Neutrophil (primary cell): ENCODE measurements at regions not wholly inside any gene's neighbourhood (a gene's known extent, or its start where the extent isn't known, plus 50 kb on each side); places are given as distances from the start of the nearest gene placed in this dataset.

Experiments
- H3K27ac ChIP-seq: fragments of 200-600 bp; sonication (generic); 2 replicates; pipeline ENCODE4 v1.5.1; 2016; ENCODE audit warnings: mild to moderate bottlenecking, moderate library complexity
- H3K27me3 ChIP-seq: fragments of 200-600 bp; sonication (generic); 2 replicates; pipeline ENCODE4 v1.6.0; 2016; ENCODE audit warnings: mild to moderate bottlenecking
- H3K36me3 ChIP-seq: fragments of 200-600 bp; sonication (generic); 2 replicates; pipeline ENCODE4 v1.5.1; 2017
- H3K4me1 ChIP-seq, 2 experiments: fragments of 200-600 bp in 1 of 2; sonication (generic) in 1 of 2; 1 replicate in 1 of 2; 2 replicates in 1 of 2; pipeline versions ENCODE4 v1.5.1 to v1.6.1; 2013 to 2016; ENCODE audit warnings: low read depth in 1 of 2, low read length in 1 of 2, mild to moderate bottlenecking in 1 of 2, moderate library complexity in 1 of 2; ENCODE audit not compliant: control insufficient read depth in 1 of 2, insufficient read depth in 1 of 2
- H3K4me3 ChIP-seq, 2 experiments: fragments of 200-600 bp in 1 of 2; sonication (generic) in 1 of 2; 1 replicate in 1 of 2; 2 replicates in 1 of 2; pipeline ENCODE4 v1.5.1; 2013 to 2016; ENCODE audit warnings: low read depth in 1 of 2, low read length in 1 of 2, mild to moderate bottlenecking in 1 of 2, moderate library complexity in 1 of 2
- H3K9me3 ChIP-seq: fragments of 200-600 bp; sonication (generic); 2 replicates; pipeline ENCODE4 v1.5.1; 2016
- CTCF ChIP-seq: fragments of 200-600 bp; sonication (generic); IDR thresholded peaks from 2 replicates; pipeline ENCODE4 v1.5.1; 2016; ENCODE audit warnings: antibody characterized with exemption

DNA sequence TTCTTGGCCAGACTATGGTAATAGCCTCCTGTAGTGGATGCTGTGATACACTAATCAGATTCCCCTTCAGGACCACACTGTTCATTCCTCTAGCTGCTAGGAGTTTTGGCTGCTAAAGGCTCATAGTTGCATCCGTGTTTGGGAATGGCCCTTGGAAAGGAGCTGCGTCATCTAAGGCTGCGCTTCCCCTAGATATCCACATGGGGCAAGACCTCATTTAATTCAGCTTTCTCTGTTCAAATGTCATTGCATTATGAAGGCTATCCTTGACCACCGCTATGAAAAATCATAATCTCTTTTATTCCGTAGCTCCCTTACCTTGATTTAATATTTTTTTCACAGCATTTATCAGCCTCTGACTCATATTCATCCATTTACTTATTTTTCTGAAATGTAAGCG, 258.3 kb upstream of the NR4A3 start:
- Histone ChIP-seq H3K4me1 (no peaks in the 10 kb centered on the region), H3K27ac (no peak overlapping the region), H3K36me3 (no peaks in the 10 kb centered on the region), H3K9me3 (no peaks in the 10 kb centered on the region), H3K4me3 (no peak overlapping the region), H3K27me3 (no peaks in the 10 kb centered on the region)
- no peak for TF ChIP-seq CTCF

GRCh38 chr9:99565203-99565602, 256.5 kb upstream of the NR4A3 start:
- H3K27ac ChIP-seq, result no peak overlapping the region
- H3K4me1 ChIP-seq, result no peaks in the 10 kb centered on the region
- H3K4me3 ChIP-seq, result no peak overlapping the region
- no peak for TF ChIP-seq CTCF
- no peaks in the 10 kb centered on the region for H3K27me3 ChIP-seq
- no peaks in the 10 kb centered on the region for H3K9me3 ChIP-seq
- no peaks in the 10 kb centered on the region for H3K36me3 ChIP-seq

DNA sequence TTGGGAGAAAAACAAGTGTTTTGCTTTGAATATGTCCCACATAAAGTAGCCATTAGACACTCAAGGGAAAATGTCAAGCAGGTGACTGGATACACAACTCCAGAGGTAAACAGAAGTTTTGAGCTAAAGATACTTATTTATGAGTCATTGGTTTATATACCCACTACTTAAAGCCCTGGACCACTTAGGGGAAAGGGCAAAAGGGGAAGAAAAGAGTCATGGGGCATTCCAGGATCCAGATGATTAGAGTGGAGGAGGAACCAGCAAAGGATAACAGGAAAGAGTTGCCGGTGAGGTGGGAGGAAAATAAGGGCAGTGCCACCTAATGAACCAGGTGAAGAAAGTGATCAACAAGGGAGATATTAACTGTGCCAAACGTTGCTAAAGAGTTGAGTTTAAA, 254.2 kb upstream of the NR4A3 start:
- Histone ChIP-seq H3K9me3 (no peaks in the 10 kb centered on the region), H3K4me1 (no peaks in the 10 kb centered on the region), H3K27me3 (no peaks in the 10 kb centered on the region), H3K4me3 (no peak overlapping the region), H3K36me3 (no peaks in the 10 kb centered on the region), H3K27ac (no peak overlapping the region)
- TF ChIP-seq CTCF, result no peak

- H3K4me3 ChIP-seq, result no peak overlapping the region
- H3K27ac ChIP-seq, result no peak overlapping the region
- no peaks in the 10 kb centered on the region for H3K36me3 ChIP-seq
- H3K27me3 ChIP-seq, result no peaks in the 10 kb centered on the region
- no peaks in the 10 kb centered on the region for H3K4me1 ChIP-seq
- no peak for TF ChIP-seq CTCF
- H3K9me3 ChIP-seq, result no peaks in the 10 kb centered on the region
These were observed 251.8 kb upstream of the NR4A3 start for GRCh38 chr9:99569840-99570239.

- H3K4me1 ChIP-seq, result no peaks in the 10 kb centered on the region
- H3K36me3 ChIP-seq, result no peaks in the 10 kb centered on the region
- H3K27ac ChIP-seq, result no peak overlapping the region
- H3K27me3 ChIP-seq, result no peaks in the 10 kb centered on the region
- no peaks in the 10 kb centered on the region for H3K9me3 ChIP-seq
- H3K4me3 ChIP-seq, result no peak overlapping the region
- no peak for TF ChIP-seq CTCF
These were observed 249.1 kb upstream of the NR4A3 start for GRCh38 chr9:99572567-99572966.

- H3K27ac ChIP-seq, result no peak overlapping the region
- no peaks in the 10 kb centered on the region for H3K4me1 ChIP-seq
- H3K9me3 ChIP-seq, result no peaks in the 10 kb centered on the region
- no peak for TF ChIP-seq CTCF
- no peaks in the 10 kb centered on the region for H3K36me3 ChIP-seq
- no peaks in the 10 kb centered on the region for H3K27me3 ChIP-seq
- H3K4me3 ChIP-seq, result no peak overlapping the region
These were observed 248.6 kb upstream of the NR4A3 start for GRCh38 chr9:99573085-99573484.
